PC-3 (cell line): ENCODE measurements at regions not wholly inside any gene's neighbourhood (a gene's known extent, or its start where the extent isn't known, plus 50 kb on each side); places are given as distances from the start of the nearest gene placed in this dataset.

Source experiments
- ATAC-seq: fragments of 200-7000 bp; cut with Tn5 transposase; 2 replicates; pipeline ENCODE4 v1.9.1; 2020; ENCODE audit warnings: mild to moderate bottlenecking, moderate library complexity
- BruUV-seq: library from RNA; stranded (reverse); fragments of 400-500 nt; replicated peaks from 2 replicates; lab custom pipeline; 2021; lab: Mats Ljungman, UMichigan
- CTCF ChIA-PET: fragments of 300-600 bp; sonication (Branson Sonifier 250); formaldehyde crosslinking; loops from one replicate; lab custom pipeline; 2022; ENCODE audit warnings: antibody characterized with exemption; lab: Charles Lee
- POLR2A ChIA-PET: fragments of 300-600 bp; sonication (Branson Sonifier 250); formaldehyde crosslinking; loops from one replicate; lab custom pipeline; 2022; ENCODE audit warnings: antibody characterized with exemption; ENCODE audit not compliant: unreplicated experiment; lab: Charles Lee
- DNase-seq: peaks from one replicate; pipeline ENCODE4 v3.0.0-alpha.2; 2015
- H2AFZ ChIP-seq: fragments of 300-600 bp; sonication (generic); 2 replicates; pipeline ENCODE4 v1.6.0; 2016; ENCODE audit warnings: antibody characterized with exemption, low read length
- H3F3A ChIP-seq: fragments of 300-600 bp; sonication (generic); one replicate; pipeline ENCODE4 v1.6.0; 2017; ENCODE audit warnings: antibody characterized with exemption, low read length, control low read depth, mild to moderate bottlenecking; ENCODE audit not compliant: unreplicated experiment
- H3K27ac ChIP-seq: fragments of 300-600 bp; sonication (generic); 2 replicates; pipeline ENCODE4 v1.5.1; 2016; ENCODE audit warnings: mild to moderate bottlenecking, low read length
- H3K27me3 ChIP-seq: fragments of 300-600 bp; sonication (generic); 2 replicates; pipeline ENCODE4 v1.6.1; 2016; ENCODE audit warnings: low read length, mixed read lengths
- H3K36me3 ChIP-seq: fragments of 300-600 bp; sonication (generic); 2 replicates; pipeline ENCODE4 v1.6.1; 2016; ENCODE audit warnings: low read depth, mixed run types, low read length, mixed read lengths
- H3K4me1 ChIP-seq: fragments of 300-600 bp; sonication (generic); 2 replicates; pipeline ENCODE4 v1.5.1; 2016; ENCODE audit warnings: low read length; ENCODE audit not compliant: insufficient read depth
- H3K4me2 ChIP-seq: fragments of 300-600 bp; sonication (generic); 2 replicates; pipeline ENCODE4 v1.6.0; 2016; ENCODE audit warnings: low read length
- H3K4me3 ChIP-seq: fragments of 300-600 bp; sonication (generic); 2 replicates; pipeline ENCODE4 v1.5.1; 2016; ENCODE audit warnings: mild to moderate bottlenecking, low read length, mixed read lengths
- H3K79me2 ChIP-seq: fragments of 300-600 bp; sonication (generic); 2 replicates; pipeline ENCODE4 v1.6.1; 2017; ENCODE audit warnings: low read length, mixed read lengths
- H3K9ac ChIP-seq: fragments of 300-600 bp; sonication (generic); 2 replicates; pipeline ENCODE4 v1.6.0; 2016; ENCODE audit warnings: mild to moderate bottlenecking, low read length
- H3K9me2 ChIP-seq: fragments of 300-600 bp; sonication (generic); replicated peaks from 2 replicates; pipeline ENCODE4 v1.6.1; 2016; ENCODE audit warnings: mixed run types, low read length, mixed read lengths
- H3K9me3 ChIP-seq: fragments of 300-600 bp; sonication (generic); 2 replicates; pipeline ENCODE4 v1.6.1; 2016; ENCODE audit warnings: low read length, mixed read lengths
- H4K20me1 ChIP-seq: fragments of 300-600 bp; sonication (generic); 2 replicates; pipeline ENCODE4 v1.6.1; 2016; ENCODE audit warnings: low read length, mixed read lengths
- CTCF ChIP-seq: fragments of 300-600 bp; sonication (generic); conservative IDR thresholded peaks from 2 replicates; pipeline ENCODE4 v1.5.1; 2017; ENCODE audit warnings: antibody characterized with exemption, low read depth, mild to moderate bottlenecking, low read length
- EZH2 ChIP-seq: fragments of 300-600 bp; sonication (generic); IDR thresholded peaks from one replicate; pipeline ENCODE4 v1.6.1; 2017; ENCODE audit warnings: antibody characterized with exemption, mild to moderate bottlenecking, low read length; ENCODE audit not compliant: unreplicated experiment
- EZH2phosphoT487 ChIP-seq: fragments of 300-600 bp; sonication (generic); IDR thresholded peaks from 2 replicates; pipeline ENCODE4 v1.6.1; 2018; ENCODE audit warnings: mild to moderate bottlenecking, antibody characterized with exemption, low read length, borderline replicate concordance
- intact Hi-C: fragments of 100-400 bp; cut with micrococcal nuclease; formaldehyde crosslinking; loops from 2 replicates; pipeline ENCODE4 v1.9.0; 2023

DNA sequence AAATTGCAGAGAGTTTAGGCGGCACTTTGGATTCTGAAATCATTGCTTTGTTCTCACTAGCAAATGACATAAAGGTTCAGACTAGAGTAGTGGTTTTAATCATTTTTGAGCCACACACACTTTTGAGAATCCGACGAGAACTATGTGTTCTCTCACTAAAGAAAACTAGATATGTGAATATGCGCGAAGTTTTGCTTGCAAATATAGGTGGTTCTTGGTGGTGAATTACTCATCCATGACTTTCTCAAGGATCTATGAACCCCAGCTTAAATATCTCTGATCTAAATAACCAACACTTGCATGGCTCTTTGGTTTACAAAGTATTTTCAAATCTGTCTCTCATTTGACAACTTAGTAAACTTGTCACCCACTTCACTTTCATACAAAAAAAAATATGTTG lies 54.8 kb downstream of the NOG start:
- H3K36me3 ChIP-seq = no peaks in the 10 kb centered on the region
- DNase-seq (no peak), ATAC-seq (no peak)
- POLR2A ChIA-PET = interaction anchor here (0.6 kb wide), 1 partner anchor 51 kb away, joined by 3 read pairs; no protein-coding TSS in a partner anchor
- no peaks in the 10 kb centered on the region for H3K4me1 ChIP-seq
- H3K27ac ChIP-seq = no peak overlapping the region
- no peaks in the 10 kb centered on the region for H3K79me2 ChIP-seq
- intact Hi-C loops = no loop called here
- no peak for TF ChIP-seq EZH2phosphoT487
- TF ChIP-seq EZH2 = no peak
- TF ChIP-seq CTCF = no peak
- H3F3A ChIP-seq = no peaks in the 10 kb centered on the region
- no TSS peak for BruUV-seq
- no peaks in the 10 kb centered on the region for H3K9me2 ChIP-seq
- H4K20me1 ChIP-seq = no peaks in the 10 kb centered on the region
- CTCF ChIA-PET = no interaction called here
- no peaks in the 10 kb centered on the region for H3K9me3 ChIP-seq
- no peak overlapping the region for H3K4me2 ChIP-seq
- H3K27me3 ChIP-seq = no peaks in the 10 kb centered on the region
- H3K9ac ChIP-seq = no peak overlapping the region
- no peak overlapping the region for H3K4me3 ChIP-seq
- no peak overlapping the region for H2AFZ ChIP-seq

DNA sequence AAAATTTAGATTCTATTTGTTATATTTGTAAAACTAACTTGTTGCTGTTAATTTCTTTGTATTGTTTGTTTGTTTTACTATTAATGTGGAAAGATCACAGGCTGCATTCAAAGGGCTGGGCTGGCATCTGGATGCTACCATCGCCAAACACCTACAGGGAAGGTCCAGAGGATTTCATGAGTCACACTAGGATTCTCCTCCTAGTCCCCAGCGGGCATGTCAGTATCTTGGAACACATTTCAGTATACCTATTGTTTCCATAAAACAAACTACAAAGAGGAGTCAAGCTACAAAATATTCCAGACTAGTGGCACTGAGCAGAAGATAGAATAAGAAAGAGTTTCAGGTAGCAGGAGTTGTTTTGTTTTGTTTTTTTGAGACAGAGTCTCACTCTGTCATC lies 55.3 kb downstream of the NOG start:
- Histone ChIP-seq H3F3A (no peaks in the 10 kb centered on the region), H3K4me1 (no peaks in the 10 kb centered on the region), H4K20me1 (no peaks in the 10 kb centered on the region), H3K9ac (no peak overlapping the region), H3K9me2 (no peaks in the 10 kb centered on the region), H3K36me3 (no peaks in the 10 kb centered on the region), H3K27me3 (no peaks in the 10 kb centered on the region), H2AFZ (no peak overlapping the region), H3K4me2 (no peak overlapping the region), H3K27ac (no peak overlapping the region), H3K9me3 (no peaks in the 10 kb centered on the region), H3K4me3 (no peak overlapping the region), H3K79me2 (no peaks in the 10 kb centered on the region)
- no TSS peak for BruUV-seq
- no peak for TF ChIP-seq EZH2
- TF ChIP-seq CTCF = no peak
- TF ChIP-seq EZH2phosphoT487 = no peak
- ChIA-PET CTCF (interaction anchor here (0.6 kb wide), 1 partner anchor 19 kb away, joined by 3 read pairs; no protein-coding TSS in a partner anchor), POLR2A (interaction anchor here (0.6 kb wide), 1 partner anchor 51 kb away, joined by 3 read pairs; no protein-coding TSS in a partner anchor)
- ATAC-seq (peak; percentile 74), DNase-seq (peak; percentile 61)
- intact Hi-C loops = no loop called here

DNA sequence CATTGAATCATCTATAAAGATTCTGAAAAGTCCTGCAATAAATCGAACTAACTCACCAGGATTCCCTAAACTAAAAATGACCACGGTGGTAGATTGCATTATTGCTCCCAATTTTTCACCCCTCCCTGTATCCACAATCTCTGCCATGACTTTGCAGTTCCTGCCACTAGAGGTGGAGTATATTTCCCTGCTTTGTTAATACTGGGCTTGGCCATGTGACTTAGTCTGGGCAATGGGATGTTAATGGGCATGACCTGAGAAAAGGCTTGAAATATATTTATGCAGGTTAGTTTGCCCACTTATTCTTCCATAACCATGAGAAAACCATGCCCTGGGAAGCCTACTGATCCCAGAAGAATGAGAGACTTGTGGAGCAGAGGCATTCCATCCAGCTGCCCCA lies 59.1 kb downstream of the NOG start:
- Histone ChIP-seq H3K27me3 (no peaks in the 10 kb centered on the region), H3K36me3 (no peaks in the 10 kb centered on the region), H3K79me2 (no peaks in the 10 kb centered on the region), H3K4me2 (no peak overlapping the region), H3K9me3 (no peaks in the 10 kb centered on the region), H3K9ac (no peak overlapping the region), H3K4me3 (no peak overlapping the region), H3F3A (no peaks in the 10 kb centered on the region), H3K4me1 (0 out of 2 replicates have a peak, but pooled peaks cover 5% of the 10 kb centered on the region), H4K20me1 (no peaks in the 10 kb centered on the region), H3K9me2 (no peaks in the 10 kb centered on the region), H3K27ac (no peak overlapping the region), H2AFZ (no peak overlapping the region)
- CTCF ChIA-PET = no interaction called here
- peak; percentile 34 for ATAC-seq
- POLR2A ChIA-PET = no interaction called here
- peak; percentile 31 for DNase-seq
- no TSS peak for BruUV-seq
- TF ChIP-seq CTCF (no peak), EZH2phosphoT487 (no peak), EZH2 (no peak)
- intact Hi-C loops = no loop called here
